ENCODE measurements at regions not wholly inside any gene's neighbourhood (a gene's known extent, or its start where the extent isn't known, plus 50 kb on each side); places are given as distances from the start of the nearest gene placed in this dataset.

DNA sequence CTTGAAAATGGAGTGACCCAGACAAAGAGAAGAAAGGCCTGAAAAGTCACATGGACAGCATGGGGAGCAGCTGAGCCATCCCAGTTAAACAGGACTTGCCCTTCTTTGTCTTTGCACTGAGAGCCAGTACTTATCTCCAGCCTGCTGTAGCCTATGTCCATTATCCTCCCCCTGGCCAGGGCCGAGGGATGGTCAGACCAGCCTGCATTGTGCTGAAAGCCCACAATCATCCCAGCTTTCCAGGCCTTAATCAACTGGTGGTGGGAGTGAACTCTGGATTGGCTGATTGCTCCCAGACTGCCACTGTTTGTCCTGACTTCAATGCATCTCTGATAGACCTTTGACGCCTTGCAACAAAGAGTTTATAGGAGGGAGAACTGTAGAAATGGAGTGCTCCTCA lies 453.1 kb downstream of the EPHA5 start:
- H3K27ac ChIP-seq, result no peak overlapping the region
- H3K36me3 ChIP-seq, result no peaks in the 10 kb centered on the region

DNA sequence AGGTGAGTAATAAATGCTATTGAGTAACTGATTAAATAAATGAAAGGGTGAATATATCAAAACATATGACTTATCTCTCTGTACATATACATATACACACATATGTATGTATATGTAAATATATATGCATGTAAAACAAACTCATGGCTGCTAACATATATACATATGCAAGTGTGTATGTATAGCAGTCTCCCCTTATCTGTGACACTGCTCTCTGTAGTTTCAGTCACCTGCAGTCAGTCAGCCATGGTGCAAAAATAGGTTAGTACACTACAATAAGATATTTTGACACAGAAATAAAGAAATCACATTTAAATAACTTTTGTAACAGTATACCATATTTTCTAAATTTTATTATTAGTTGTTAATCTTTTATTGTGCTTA lies 467.4 kb downstream of the EPHA5 start:
- no peaks in the 10 kb centered on the region for H3K9me3 ChIP-seq
- H3K4me3 ChIP-seq (replicated peaks in 1 of 3), result no peak overlapping the region
- TF ChIP-seq CTCF (IDR thresholded peaks at IDR 0.05), result no peak
- TF ChIP-seq POLR2A (IDR thresholded peaks at IDR 0.05), result no peak
- DNase-seq, result no peak
- H3K36me3 ChIP-seq, result no peaks in the 10 kb centered on the region
- intact Hi-C loops (cut with DNase I), result no loop called here
- no peak overlapping the region for H3K27ac ChIP-seq
- H3K4me1 ChIP-seq, result no peaks in the 10 kb centered on the region
- H3K27me3 ChIP-seq, result no peaks in the 10 kb centered on the region

More for the DNA sequence above, 453.1 kb downstream of the EPHA5 start:
- Histone ChIP-seq H3K9me3 (no peaks in the 10 kb centered on the region), H3K4me1 (no peaks in the 10 kb centered on the region), H3K27me3 (no peaks in the 10 kb centered on the region), H3K4me3 (replicated peaks in 1 of 3) (no peak overlapping the region)
- 81% methylated on average over 2 of the region's 2 CpGs for WGBS, 2 donors
- intact Hi-C loops (cut with DNase I), result no loop called here
- TF ChIP-seq POLR2A (IDR thresholded peaks at IDR 0.05) (no peak), CTCF (IDR thresholded peaks at IDR 0.05) (no peak)
- no peak for DNase-seq

- TF ChIP-seq CTCF (IDR thresholded peaks at IDR 0.05) (no peak), POLR2A (IDR thresholded peaks at IDR 0.05) (no peak)
- H3K4me1 ChIP-seq, result no peaks in the 10 kb centered on the region
- H3K4me3 ChIP-seq (replicated peaks in 1 of 3), result no peak overlapping the region
- no peaks in the 10 kb centered on the region for H3K27me3 ChIP-seq
- intact Hi-C loops (cut with DNase I), result no loop called here
- no peak overlapping the region for H3K27ac ChIP-seq
- H3K9me3 ChIP-seq, result no peaks in the 10 kb centered on the region
- 67 to 74% methylated on average over 2 of the region's 2 CpGs for WGBS, 2 donors
- H3K36me3 ChIP-seq, result no peaks in the 10 kb centered on the region
- DNase-seq, result no peak
These were observed 468.0 kb downstream of the EPHA5 start for GRCh38 chr4:65202165-65202852.

- TF ChIP-seq CTCF (IDR thresholded peaks at IDR 0.05) (no peak), POLR2A (IDR thresholded peaks at IDR 0.05) (no peak)
These were observed 474.6 kb downstream of the EPHA5 start for GRCh38 chr4:65195666-65196065.

GRCh38 chr4:65195002-65195401 lies 475.3 kb downstream of the EPHA5 start:
- Histone ChIP-seq H3K9me3 (no peaks in the 10 kb centered on the region), H3K36me3 (no peaks in the 10 kb centered on the region), H3K4me3 (replicated peaks in 1 of 3) (no peak overlapping the region), H3K27me3 (no peaks in the 10 kb centered on the region), H3K4me1 (no peaks in the 10 kb centered on the region), H3K27ac (no peak overlapping the region)
- intact Hi-C loops (cut with DNase I), result no loop called here
- no peak for TF ChIP-seq POLR2A (IDR thresholded peaks at IDR 0.05)
- no peak for DNase-seq
- WGBS, 2 donors, result 69 to 83% methylated on average over 2 of the region's 2 CpGs

More at GRCh38 chr4:65195666-65196065, 474.6 kb downstream of the EPHA5 start:
- no peaks in the 10 kb centered on the region for H3K27me3 ChIP-seq
- H3K9me3 ChIP-seq, result no peaks in the 10 kb centered on the region
- H3K4me3 ChIP-seq (replicated peaks in 1 of 3), result no peak overlapping the region
- no peak overlapping the region for H3K27ac ChIP-seq
- intact Hi-C loops (cut with DNase I), result no loop called here
- no peaks in the 10 kb centered on the region for H3K4me1 ChIP-seq
- DNase-seq, result no peak
- 94 to 98% methylated on average over 4 to 5 of the region's 5 CpGs for WGBS, 2 donors
- H3K36me3 ChIP-seq, result no peaks in the 10 kb centered on the region
